ENCODE measurements at regions not wholly inside any gene's neighbourhood (a gene's known extent, or its start where the extent isn't known, plus 50 kb on each side); places are given as distances from the start of the nearest gene placed in this dataset.

- no peak for TF ChIP-seq CTCF (IDR thresholded peaks at IDR 0.05)
- no peak for TF ChIP-seq POLR2A (IDR thresholded peaks at IDR 0.05)
Measured at GRCh38 chr16:65752522-65752844, 614.0 kb upstream of the CDH5 start.

Data from Peyer's patch (tissue), 4 donors.